NOMO-1 (cell line): ENCODE measurements at regions not wholly inside any gene's neighbourhood (a gene's known extent, or its start where the extent isn't known, plus 50 kb on each side); places are given as distances from the start of the nearest gene placed in this dataset.

Experiments
- DNase-seq, 2 experiments: peaks; one replicate each; lab custom pipeline; 2025; ENCODE audit not compliant: unreplicated experiment in 2 of 2; lab: John Stamatoyannopoulos, UW

- DNase-seq: peak in 1 of 2 experiments; percentile 20
These were observed 100.5 kb downstream of the PALM2AKAP2 start for GRCh38 chr9:109880276-109881169.

GRCh38 chr9:109883623-109884022, 103.6 kb downstream of the PALM2AKAP2 start:
- DNase-seq: no peak

GRCh38 chr9:109886041-109886440, 106.0 kb downstream of the PALM2AKAP2 start:
- DNase-seq: no peak

GRCh38 chr9:109886617-109887016, 106.6 kb downstream of the PALM2AKAP2 start:
- DNase-seq: no peak

- peak in 1 of 2 experiments; percentile 54 for DNase-seq
These were observed 107.1 kb downstream of the PALM2AKAP2 start for GRCh38 chr9:109887079-109887478.

GRCh38 chr9:109888695-109889094, 108.7 kb downstream of the PALM2AKAP2 start:
- no peak for DNase-seq

GRCh38 chr9:109889456-109889855, 109.5 kb downstream of the PALM2AKAP2 start:
- DNase-seq: no peak

GRCh38 chr9:109893241-109893640, 113.2 kb downstream of the PALM2AKAP2 start:
- DNase-seq: no peak

GRCh38 chr9:109894473-109894872, 114.5 kb downstream of the PALM2AKAP2 start:
- DNase-seq: no peak

GRCh38 chr9:109894921-109895758, 115.1 kb downstream of the PALM2AKAP2 start:
- DNase-seq: peak in 1 of 2 experiments; percentile 40

GRCh38 chr9:109901201-109901600, 121.2 kb downstream of the PALM2AKAP2 start:
- no peak for DNase-seq

GRCh38 chr9:109903515-109904138, 123.6 kb downstream of the PALM2AKAP2 start:
- DNase-seq: peak; percentile 52 to 69

GRCh38 chr9:109904666-109905065, 124.7 kb downstream of the PALM2AKAP2 start:
- DNase-seq: no peak

GRCh38 chr9:109905472-109905871, 125.5 kb downstream of the PALM2AKAP2 start:
- no peak for DNase-seq

- DNase-seq: no peak
These were observed 126.9 kb downstream of the PALM2AKAP2 start for GRCh38 chr9:109906766-109907382.

- DNase-seq: no peak
These were observed 127.4 kb downstream of the PALM2AKAP2 start for GRCh38 chr9:109907400-109907799.

- DNase-seq: no peak
These were observed 127.9 kb downstream of the PALM2AKAP2 start for GRCh38 chr9:109907810-109908458.

GRCh38 chr9:109908459-109909390, 128.7 kb downstream of the PALM2AKAP2 start:
- DNase-seq: no peak
